ENCODE measurements at regions not wholly inside any gene's neighbourhood (a gene's known extent, or its start where the extent isn't known, plus 50 kb on each side); places are given as distances from the start of the nearest gene placed in this dataset.

GRCh38 chr6:119506631-119507174, 157.1 kb upstream of the MAN1A1 start:
- peaks cover 10% of the 10 kb centered on the region; the same call in 2 of the 3 replicates for H3K4me1 Mint-ChIP-seq
- H3K4me3 ChIP-seq, result no peak overlapping the region
- H3K9me3 Mint-ChIP-seq, result no peaks in the 10 kb centered on the region
- H3K36me3 ChIP-seq (ENCODE audit: insufficient read depth), result no peaks in the 10 kb centered on the region
- no peak overlapping the region for H3K4me2 ChIP-seq
- no peaks in the 10 kb centered on the region for H3K9me2 ChIP-seq (ENCODE audit: insufficient read depth)
- H3K27ac ChIP-seq (ENCODE audit: low read depth), result no peak overlapping the region
- TF ChIP-seq POLR2AphosphoS5 (IDR thresholded peaks at IDR 0.05; ENCODE audit: low read depth) (no peak), EZH2 (IDR thresholded peaks at IDR 0.05; ENCODE audit: low read depth, unreplicated experiment) (no peak), STAT1 (IDR thresholded peaks at IDR 0.05; ENCODE audit: unreplicated experiment) (no peak), NANOG (IDR thresholded peaks at IDR 0.05; ENCODE audit: borderline replicate concordance) (no peak), ZNF114 (CRISPR knock-in tag; IDR thresholded peaks at IDR 0.05) (no peak), ZNF462 (CRISPR knock-in tag; IDR thresholded peaks at IDR 0.05) (no peak), EZH2phosphoT487 (IDR thresholded peaks at IDR 0.05; ENCODE audit: unreplicated experiment) (no peak), JUNB (IDR thresholded peaks at IDR 0.05; ENCODE audit: unreplicated experiment) (no peak)
- TF ChIP-seq, protein P1, sequence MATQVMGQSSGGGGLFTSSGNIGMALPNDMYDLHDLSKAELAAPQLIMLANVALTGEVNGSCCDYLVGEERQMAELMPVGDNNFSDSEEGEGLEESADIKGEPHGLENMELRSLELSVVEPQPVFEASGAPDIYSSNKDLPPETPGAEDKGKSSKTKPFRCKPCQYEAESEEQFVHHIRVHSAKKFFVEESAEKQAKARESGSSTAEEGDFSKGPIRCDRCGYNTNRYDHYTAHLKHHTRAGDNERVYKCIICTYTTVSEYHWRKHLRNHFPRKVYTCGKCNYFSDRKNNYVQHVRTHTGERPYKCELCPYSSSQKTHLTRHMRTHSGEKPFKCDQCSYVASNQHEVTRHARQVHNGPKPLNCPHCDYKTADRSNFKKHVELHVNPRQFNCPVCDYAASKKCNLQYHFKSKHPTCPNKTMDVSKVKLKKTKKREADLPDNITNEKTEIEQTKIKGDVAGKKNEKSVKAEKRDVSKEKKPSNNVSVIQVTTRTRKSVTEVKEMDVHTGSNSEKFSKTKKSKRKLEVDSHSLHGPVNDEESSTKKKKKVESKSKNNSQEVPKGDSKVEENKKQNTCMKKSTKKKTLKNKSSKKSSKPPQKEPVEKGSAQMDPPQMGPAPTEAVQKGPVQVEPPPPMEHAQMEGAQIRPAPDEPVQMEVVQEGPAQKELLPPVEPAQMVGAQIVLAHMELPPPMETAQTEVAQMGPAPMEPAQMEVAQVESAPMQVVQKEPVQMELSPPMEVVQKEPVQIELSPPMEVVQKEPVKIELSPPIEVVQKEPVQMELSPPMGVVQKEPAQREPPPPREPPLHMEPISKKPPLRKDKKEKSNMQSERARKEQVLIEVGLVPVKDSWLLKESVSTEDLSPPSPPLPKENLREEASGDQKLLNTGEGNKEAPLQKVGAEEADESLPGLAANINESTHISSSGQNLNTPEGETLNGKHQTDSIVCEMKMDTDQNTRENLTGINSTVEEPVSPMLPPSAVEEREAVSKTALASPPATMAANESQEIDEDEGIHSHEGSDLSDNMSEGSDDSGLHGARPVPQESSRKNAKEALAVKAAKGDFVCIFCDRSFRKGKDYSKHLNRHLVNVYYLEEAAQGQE (IDR thresholded peaks at IDR 0.05; ENCODE audit: unreplicated experiment), result no peak
- TF ChIP-seq, protein P2, sequence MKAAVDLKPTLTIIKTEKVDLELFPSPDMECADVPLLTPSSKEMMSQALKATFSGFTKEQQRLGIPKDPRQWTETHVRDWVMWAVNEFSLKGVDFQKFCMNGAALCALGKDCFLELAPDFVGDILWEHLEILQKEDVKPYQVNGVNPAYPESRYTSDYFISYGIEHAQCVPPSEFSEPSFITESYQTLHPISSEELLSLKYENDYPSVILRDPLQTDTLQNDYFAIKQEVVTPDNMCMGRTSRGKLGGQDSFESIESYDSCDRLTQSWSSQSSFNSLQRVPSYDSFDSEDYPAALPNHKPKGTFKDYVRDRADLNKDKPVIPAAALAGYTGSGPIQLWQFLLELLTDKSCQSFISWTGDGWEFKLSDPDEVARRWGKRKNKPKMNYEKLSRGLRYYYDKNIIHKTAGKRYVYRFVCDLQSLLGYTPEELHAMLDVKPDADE (IDR thresholded peaks at IDR 0.05), result no peak
- no peaks in the 10 kb centered on the region for H3K79me2 ChIP-seq (replicated peaks; ENCODE audit: insufficient read depth)
- no peaks in the 10 kb centered on the region for H4K20me1 ChIP-seq (replicated peaks; ENCODE audit: insufficient read depth)
- H3K27me3 ChIP-seq (ENCODE audit: insufficient read depth), result no peaks in the 10 kb centered on the region
- ATAC-seq (no peak), DNase-seq (ENCODE audit: low spot score) (no peak)
- no peak overlapping the region for H2AFZ ChIP-seq
- H3F3A ChIP-seq (replicated peaks; ENCODE audit: low read depth), result no peaks in the 10 kb centered on the region
- no peaks in the 10 kb centered on the region for H3K36me3 Mint-ChIP-seq (ENCODE audit: low read depth)
- H3K4me1 ChIP-seq (ENCODE audit: insufficient read depth), result peaks cover 7% of the 10 kb centered on the region
- peaks cover 1% of the 10 kb centered on the region for H3K27me3 Mint-ChIP-seq (ENCODE audit: insufficient read depth, low read depth, poor library complexity)
- no peak overlapping the region for H3K4me3 Mint-ChIP-seq
- no peak overlapping the region for H3K27ac Mint-ChIP-seq
